ENCODE measurements at regions not wholly inside any gene's neighbourhood (a gene's known extent, or its start where the extent isn't known, plus 50 kb on each side); places are given as distances from the start of the nearest gene placed in this dataset.

DNA sequence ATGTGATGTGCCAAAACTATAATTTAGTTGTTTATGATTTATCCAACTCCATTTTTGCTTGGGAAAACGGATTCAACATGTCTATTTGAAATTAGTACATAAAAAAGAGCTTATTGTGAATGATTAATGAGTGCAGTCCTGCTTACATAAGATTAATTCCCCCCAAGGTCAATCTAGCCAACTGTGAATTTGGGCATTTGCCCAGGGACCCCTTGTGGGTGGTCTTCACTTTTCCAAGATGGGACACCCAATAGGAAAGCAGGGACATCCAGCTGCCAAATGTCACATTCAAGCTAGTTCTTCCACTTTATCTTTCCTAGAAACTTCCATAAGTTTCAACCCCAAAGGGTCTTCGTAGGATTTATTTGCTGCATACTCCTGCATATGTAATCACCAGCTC is 362.4 kb upstream of the PKN2 start:
- H3K36me3 ChIP-seq = no peaks in the 10 kb centered on the region
- DNase-seq (ENCODE audit: low spot score in 2 of 2) = no peak
- intact Hi-C loops (cut with DNase I) = no loop called here
- H3K9me3 ChIP-seq = no peaks in the 10 kb centered on the region
- no peak overlapping the region for H3K4me3 ChIP-seq
- H3K27me3 ChIP-seq = no peaks in the 10 kb centered on the region
- TF ChIP-seq, protein P1, sequence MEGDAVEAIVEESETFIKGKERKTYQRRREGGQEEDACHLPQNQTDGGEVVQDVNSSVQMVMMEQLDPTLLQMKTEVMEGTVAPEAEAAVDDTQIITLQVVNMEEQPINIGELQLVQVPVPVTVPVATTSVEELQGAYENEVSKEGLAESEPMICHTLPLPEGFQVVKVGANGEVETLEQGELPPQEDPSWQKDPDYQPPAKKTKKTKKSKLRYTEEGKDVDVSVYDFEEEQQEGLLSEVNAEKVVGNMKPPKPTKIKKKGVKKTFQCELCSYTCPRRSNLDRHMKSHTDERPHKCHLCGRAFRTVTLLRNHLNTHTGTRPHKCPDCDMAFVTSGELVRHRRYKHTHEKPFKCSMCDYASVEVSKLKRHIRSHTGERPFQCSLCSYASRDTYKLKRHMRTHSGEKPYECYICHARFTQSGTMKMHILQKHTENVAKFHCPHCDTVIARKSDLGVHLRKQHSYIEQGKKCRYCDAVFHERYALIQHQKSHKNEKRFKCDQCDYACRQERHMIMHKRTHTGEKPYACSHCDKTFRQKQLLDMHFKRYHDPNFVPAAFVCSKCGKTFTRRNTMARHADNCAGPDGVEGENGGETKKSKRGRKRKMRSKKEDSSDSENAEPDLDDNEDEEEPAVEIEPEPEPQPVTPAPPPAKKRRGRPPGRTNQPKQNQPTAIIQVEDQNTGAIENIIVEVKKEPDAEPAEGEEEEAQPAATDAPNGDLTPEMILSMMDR (IDR thresholded peaks at IDR 0.05) = no peak
- H3K27ac ChIP-seq = no peak overlapping the region
- H3K4me1 ChIP-seq = no peaks in the 10 kb centered on the region

- DNase-seq (ENCODE audit: low spot score in 2 of 2) = no peak
- H3K27me3 ChIP-seq = no peaks in the 10 kb centered on the region
- H3K27ac ChIP-seq = no peak overlapping the region
- no peak overlapping the region for H3K4me3 ChIP-seq
- H3K4me1 ChIP-seq = no peaks in the 10 kb centered on the region
- TF ChIP-seq, protein P1 (IDR thresholded peaks at IDR 0.05) = no peak
- H3K9me3 ChIP-seq = no peaks in the 10 kb centered on the region
- intact Hi-C loops (cut with DNase I) = no loop called here
- H3K36me3 ChIP-seq = no peaks in the 10 kb centered on the region
Measured at GRCh38 chr1:88324899-88325298, 359.2 kb upstream of the PKN2 start.

- Histone ChIP-seq H3K36me3 (no peaks in the 10 kb centered on the region), H3K4me3 (no peak overlapping the region), H3K27me3 (no peaks in the 10 kb centered on the region), H3K27ac (no peak overlapping the region), H3K4me1 (no peaks in the 10 kb centered on the region), H3K9me3 (no peaks in the 10 kb centered on the region)
- no peak for DNase-seq (ENCODE audit: low spot score in 2 of 2)
- intact Hi-C loops (cut with DNase I) = no loop called here
- TF ChIP-seq, protein P1 (IDR thresholded peaks at IDR 0.05) = no peak
Measured at GRCh38 chr1:88327391-88328267, 356.4 kb upstream of the PKN2 start.

GRCh38 chr1:88330201-88330600 is 353.9 kb upstream of the PKN2 start:
- H3K9me3 ChIP-seq = no peaks in the 10 kb centered on the region
- DNase-seq (ENCODE audit: low spot score in 2 of 2) = no peak
- TF ChIP-seq, protein P1 (IDR thresholded peaks at IDR 0.05) = no peak
- H3K27ac ChIP-seq = no peak overlapping the region
- H3K27me3 ChIP-seq = no peaks in the 10 kb centered on the region
- H3K4me3 ChIP-seq = no peak overlapping the region
- H3K4me1 ChIP-seq = no peaks in the 10 kb centered on the region
- no peaks in the 10 kb centered on the region for H3K36me3 ChIP-seq
- intact Hi-C loops (cut with DNase I) = no loop called here

DNA sequence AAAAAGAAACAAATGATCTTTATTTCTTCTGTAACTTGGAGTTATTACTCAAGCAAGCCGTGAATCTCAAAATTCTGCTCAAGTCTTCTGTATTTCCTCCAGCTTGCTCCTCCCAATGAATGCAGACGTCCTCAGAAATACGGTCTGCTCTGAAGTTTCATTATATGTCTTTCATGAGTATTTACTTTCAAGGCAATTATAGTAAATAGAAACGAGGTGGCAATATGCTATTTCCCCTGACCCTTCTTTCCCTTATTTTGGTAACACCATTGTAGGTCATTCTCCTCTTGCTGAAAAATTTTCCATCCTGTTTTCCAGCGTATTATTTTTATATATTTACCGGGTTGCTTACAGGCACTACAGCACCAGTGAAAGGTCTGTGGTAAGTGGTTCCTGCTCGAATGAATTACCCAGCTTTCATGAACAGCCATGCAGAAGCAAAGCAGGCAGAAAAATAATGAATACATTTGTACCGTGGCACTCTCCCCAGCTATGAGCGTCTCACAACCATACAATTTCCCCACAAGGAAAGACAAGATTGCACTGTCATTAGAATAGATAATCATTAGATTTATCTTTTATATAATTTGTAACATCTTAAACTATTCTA is 350.9 kb upstream of the PKN2 start:
- Histone ChIP-seq H3K4me3 (no peak overlapping the region), H3K27me3 (no peaks in the 10 kb centered on the region), H3K27ac (no peak overlapping the region), H3K36me3 (no peaks in the 10 kb centered on the region), H3K4me1 (no peaks in the 10 kb centered on the region), H3K9me3 (no peaks in the 10 kb centered on the region)
- TF ChIP-seq, protein P1 (IDR thresholded peaks at IDR 0.05) = no peak
- no peak for DNase-seq (ENCODE audit: low spot score in 2 of 2)
- intact Hi-C loops (cut with DNase I) = no loop called here

Data from ascending aorta (tissue), 2 donors.